GM21529 (cell line): ENCODE measurements at regions not wholly inside any gene's neighbourhood (a gene's known extent, or its start where the extent isn't known, plus 50 kb on each side); places are given as distances from the start of the nearest gene placed in this dataset.
"Not testable (repeated sequence)": the region's sequence is repeated elsewhere in the genome, so short reads cannot be mapped to it uniquely, and the experiment has no call there.

ENCODE experiments used
- ATAC-seq: cut with Tn5 transposase; IDR thresholded peaks from one replicate; pipeline ENCODE4 v1.9.1; 2021; ENCODE audit not compliant: unreplicated experiment

DNA sequence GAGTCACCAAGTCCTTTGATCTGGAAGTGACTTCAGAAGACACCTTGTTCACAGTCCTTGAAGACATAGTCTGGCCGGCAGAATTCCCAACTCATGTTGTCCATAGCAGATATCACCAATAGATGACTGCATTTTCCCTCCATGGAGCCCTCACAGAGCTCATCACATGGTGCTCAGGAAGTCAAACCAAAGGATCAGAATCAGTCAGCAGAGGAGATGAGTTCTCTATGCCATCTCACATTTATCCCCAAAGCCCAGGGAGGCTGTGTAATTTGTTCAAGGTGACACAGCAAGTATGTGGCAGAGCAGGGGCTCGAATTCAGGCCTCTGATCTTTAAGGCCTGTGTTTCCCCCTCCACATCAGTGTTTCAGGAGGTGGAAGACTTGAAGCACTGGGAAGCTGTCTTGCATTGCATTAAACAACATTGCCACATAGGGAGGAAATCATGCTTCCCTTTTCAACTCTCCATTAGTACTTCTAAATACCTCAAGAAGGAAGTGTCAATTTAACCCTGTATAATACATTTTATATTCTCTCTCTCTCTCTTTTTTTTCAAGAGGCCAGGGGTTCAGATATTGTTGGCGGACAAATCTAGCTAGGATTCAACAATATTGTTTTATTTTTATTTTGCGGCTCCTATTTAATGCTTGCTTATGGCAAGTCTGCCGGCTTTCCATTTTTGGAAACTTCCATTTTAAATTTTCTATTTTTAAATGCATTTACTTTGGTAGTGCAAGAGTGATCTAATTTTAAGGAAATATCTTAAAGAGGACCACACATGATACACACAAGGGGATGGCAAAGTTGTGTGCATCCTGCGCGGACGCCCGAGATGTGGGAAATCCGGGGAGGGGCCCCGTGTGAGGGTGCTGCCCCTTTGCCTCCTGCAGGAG, 61.9 kb downstream of the NPIPB5 start:
- not testable (repeated sequence) for ATAC-seq

DNA sequence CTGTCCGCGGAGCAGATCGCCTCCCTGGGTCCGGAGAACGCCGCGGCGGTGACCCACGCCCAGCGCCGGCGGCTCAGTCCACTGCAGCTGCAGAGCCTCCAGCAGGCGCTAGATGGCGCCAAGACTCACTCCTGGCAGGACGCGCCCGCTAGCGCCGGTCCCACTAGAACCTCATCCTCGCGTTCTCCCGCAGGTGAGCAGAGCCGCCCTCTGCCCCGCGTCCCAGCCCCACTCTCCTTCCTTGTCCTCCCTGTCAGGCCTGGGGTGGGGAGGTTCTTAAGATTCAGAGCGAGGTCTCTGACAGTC, 62.5 kb downstream of the NPIPB5 start:
- ATAC-seq: peak; percentile 62

DNA sequence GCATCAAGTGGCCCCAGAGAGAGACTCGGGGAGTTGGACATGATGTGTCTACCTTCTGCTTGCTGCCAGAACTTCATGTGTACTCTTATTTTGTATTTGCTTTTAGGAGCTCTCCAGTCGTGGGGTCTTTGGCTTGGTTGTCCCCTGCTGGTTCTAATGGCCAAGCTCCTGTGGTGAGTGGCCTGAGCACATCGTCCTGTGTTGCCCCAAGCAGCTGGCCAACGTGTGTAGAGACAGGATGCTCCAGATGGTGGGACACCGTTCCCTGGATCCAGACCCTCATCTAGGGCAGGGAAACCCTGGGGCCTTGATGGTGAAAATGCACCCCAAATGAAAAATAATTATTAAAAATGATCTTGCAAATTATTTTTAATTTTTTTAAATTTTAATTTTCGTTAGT, 65.8 kb downstream of the NPIPB5 start:
- ATAC-seq: not testable (repeated sequence)

DNA sequence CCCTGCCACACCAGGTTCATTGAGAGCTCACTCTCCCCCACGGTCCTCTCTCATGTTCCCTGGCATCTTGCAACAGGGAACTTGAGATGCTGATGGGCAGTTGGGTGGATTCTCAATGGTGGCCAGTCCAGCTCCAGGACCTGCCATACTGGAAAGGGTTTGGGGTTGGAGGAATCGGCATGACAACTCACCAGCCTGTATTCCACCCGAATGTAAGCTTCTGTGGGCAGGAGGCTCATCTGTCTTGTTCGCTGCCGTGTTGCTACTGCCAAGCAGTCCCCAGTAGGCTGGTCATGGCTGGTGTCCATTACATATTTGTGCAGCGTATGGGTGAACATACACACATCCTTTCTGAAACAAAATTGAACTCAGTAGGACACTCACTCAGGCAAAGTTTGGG, 72.5 kb downstream of the NPIPB5 start:
- not testable (repeated sequence) for ATAC-seq

DNA sequence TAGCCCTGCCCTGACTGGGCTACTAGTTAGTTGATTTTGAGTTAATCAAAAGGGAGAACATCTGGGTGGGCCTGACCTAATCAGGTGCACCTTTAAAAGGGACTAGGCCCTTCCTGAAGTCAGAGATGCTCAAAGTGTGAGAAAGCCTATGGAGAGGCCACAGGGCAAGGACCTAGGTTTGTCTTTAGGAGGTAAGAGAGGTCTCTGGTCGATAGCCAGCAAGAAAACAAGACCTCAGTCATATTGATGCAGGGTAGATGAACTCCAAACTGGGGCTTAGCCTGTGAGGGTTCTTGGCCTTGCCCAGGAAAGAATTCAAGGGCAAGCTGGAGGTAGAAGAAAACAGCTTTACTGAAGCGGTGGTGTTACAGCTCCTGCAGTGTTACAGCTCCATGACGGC, 73.8 kb downstream of the NPIPB5 start:
- not testable (repeated sequence) for ATAC-seq

DNA sequence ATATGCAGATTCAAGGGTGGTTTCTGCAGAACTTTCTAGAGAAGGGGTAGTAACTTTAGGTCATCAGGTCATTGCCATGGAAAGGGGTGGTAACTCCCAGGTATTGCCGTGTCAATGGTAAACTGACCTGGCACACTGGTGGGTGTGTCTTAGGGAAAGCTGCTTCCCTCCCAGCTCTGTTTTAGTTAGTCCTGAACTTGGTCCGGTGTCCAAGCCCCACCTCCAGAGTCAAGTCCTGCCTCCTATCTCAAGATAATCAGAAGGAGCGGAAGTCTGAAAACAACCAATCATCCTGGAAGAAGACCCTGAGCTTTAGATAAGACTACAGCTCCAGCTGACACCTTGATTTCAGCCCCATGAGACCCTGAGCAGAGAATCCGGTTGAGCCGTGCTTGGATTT, 74.2 kb downstream of the NPIPB5 start:
- not testable (repeated sequence) for ATAC-seq

DNA sequence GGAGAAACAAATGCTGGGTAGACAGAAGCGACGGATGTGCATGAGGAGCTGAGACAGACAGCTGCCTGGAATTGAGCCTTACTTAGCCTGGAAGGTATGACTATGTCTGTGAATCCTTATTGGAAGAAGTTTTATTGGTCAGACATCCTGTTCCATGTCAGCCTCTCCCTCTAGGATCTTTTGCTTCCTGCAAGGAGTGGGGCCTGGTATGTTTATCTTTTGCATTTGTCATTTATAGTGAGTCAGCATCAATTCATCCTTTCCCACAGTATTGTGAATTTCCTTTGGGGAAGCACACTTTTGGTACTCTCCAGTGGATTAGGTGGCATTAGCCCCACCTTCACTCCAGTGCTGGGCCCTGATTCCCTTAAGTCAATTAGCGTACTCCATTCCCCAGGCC, 74.7 kb downstream of the NPIPB5 start:
- not testable (repeated sequence) for ATAC-seq

DNA sequence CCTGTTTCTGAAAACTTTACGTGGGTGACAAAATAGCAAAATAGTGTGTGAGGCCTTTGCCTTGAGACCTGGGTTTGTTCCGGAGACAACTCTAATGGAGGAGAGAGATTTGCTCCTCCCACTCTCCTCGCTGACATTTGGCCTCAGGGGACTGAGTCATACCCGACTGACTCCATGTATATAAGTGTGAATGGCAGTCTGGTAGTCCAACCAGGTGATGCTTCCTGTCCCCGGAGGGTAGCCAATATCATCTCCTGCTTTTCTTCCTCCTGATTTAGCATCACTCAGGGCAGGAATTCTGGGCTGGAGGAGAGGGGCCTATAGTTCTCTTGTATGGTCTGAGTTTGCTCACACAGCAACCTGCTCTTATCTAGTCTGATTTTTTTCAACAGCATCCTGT, 76.0 kb downstream of the NPIPB5 start:
- peak; percentile 62 for ATAC-seq

DNA sequence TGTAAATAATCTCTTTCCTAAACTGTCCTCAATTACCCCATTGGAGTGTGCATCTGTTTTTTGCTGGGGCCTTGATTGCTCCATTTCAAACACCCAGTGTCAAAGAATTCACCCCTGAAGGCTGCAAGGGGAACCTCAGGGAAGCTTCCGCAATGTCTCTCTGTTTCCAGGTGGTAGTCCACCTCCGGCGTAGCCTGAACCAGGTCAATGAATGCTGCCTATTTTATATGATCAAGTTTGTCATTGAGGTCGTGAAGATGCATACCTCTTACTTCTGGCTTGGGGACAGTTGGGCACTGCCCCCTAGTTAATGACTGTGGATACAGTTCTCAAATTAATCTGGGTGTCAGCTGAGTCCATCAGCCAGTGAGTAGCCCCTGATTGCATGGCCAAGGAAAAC, 79.1 kb downstream of the NPIPB5 start:
- not testable (repeated sequence) for ATAC-seq

DNA sequence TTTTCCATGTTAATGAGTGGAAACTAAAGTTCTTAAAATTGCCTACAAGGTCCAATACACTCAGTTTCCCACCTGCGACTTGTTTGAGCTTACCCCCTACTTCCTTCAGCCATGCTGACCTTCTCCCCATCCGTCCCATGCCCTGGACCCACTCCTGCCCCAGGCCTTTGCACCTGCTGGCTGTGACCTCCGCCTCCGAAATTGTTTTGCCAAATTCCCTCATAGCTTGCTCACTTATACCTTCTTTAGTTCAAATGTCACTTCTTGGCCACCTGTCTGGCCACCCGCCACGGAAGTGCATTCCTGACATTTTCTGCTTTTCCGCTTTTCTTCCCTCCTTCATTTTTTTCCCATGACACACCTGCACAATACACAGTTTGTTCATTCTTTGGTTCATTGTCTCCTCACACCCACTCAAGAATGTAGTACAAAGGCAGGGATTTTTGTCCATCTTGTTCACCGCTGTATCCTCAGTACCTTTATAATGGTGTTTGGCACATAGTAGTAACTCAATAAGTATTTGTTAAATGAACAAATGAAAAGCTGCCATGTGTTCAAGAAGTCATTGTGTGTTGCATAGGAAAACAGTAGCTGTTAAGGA, 85.9 kb downstream of the NPIPB5 start:
- not testable (repeated sequence) for ATAC-seq

DNA sequence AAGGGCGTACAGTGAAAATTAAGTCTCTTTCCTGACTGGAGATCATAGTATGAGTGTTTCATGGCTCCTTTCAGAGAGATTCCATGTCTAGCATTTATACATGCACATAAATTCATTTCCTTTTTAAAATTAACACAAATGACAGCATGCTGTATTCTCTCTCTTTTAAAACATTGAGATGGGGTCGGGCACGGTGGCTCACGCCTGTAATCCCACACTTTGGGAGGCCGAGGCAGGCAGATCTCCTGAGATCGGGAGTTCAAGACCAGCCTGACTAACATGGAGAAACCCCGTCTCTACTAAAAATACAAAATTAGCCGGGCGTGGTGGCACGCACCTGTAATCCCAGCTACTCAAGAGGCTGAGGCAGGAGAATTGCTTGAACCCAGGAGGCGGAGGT, 93.1 kb downstream of the NPIPB5 start:
- ATAC-seq: not testable (repeated sequence)

DNA sequence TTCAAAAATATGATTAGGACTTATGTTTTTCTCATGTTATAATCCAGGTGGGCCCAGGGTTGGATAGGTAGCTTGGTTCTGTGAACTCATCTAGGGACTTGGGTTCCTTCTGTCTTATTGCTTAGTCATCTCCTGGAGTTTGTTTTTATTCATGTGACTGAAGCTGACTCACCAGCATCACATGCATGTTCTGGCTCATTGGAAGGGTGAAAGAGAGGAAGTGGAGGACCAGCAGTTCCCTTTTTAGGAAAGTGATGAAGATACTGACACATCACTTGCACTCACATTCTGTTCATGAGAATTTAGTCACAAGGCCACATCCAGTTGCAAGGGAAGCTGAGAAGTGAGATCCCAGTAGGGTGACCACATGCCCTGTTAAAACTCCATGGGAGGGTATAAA, 95.9 kb downstream of the NPIPB5 start:
- ATAC-seq: not testable (repeated sequence)

DNA sequence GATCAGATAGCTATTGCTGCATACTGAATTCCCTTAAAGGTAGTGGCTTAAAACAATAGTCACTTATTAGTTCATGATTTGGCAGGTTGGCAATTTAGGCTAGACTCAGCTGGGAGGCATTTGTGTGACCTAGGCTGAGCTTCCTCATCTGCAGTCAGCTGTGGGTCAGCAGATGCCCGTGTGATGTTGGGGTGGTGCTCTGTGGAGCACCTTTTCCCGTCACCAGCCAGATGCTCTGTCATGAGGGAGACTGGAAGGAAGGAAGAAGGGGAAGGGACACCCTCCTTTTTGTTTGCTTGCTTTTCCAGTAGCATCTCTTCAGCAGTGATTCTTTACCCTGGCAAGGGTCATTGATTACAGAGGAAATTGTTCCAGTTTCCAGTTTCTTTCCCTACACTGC, 99.1 kb downstream of the NPIPB5 start:
- ATAC-seq: not testable (repeated sequence)

DNA sequence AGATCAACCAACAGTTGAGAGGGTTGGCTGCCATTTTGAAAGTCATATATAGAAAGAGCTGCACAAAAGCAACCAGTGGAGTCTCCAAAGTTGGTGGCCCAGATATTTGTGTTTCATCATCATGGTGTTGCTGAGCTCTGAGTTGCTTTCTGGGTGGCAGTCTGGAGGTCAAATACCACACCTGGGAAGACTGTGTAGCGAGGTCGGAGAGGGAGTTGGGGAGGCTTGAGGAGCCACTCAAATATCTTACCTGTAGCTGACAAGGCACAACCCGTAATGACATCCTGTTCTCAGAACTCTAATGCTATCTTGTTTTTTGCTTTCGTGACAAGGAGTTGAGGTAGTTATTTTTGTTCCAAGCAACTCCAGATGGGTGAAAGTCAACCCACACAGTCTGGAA, 100.4 kb downstream of the NPIPB5 start:
- ATAC-seq: not testable (repeated sequence)

DNA sequence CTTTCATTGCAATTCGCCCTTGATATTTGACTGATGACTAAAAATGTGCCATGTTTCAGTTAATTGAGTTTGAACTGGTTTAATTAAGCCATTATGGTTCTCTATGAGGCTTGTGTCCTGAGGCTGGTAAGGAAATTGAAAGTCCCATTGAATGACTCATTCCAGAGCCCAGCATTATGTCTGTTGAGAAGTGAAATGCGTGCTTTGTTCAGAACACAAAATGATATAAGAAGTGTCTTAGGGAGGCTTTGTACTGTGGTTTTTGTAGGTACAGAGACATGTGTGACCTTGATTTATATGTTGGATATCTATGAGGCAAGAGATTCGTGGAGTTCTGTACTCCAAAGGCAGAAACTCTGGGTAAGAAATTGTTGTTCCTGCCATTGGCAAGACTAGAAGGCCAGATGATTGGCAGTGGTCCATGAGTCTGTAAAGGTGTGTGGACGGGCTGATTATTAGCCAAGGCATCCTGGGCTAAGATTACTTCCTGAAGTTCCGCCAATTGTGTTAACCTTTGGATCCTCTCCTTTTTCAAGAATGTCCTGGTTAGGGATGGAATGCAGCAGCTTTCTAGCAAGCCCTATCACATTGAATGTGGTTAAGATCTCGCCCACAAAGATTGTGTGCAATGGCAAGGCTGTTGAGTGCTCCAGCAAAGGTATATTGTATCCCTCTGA, 103.7 kb downstream of the NPIPB5 start:
- ATAC-seq: no peak

DNA sequence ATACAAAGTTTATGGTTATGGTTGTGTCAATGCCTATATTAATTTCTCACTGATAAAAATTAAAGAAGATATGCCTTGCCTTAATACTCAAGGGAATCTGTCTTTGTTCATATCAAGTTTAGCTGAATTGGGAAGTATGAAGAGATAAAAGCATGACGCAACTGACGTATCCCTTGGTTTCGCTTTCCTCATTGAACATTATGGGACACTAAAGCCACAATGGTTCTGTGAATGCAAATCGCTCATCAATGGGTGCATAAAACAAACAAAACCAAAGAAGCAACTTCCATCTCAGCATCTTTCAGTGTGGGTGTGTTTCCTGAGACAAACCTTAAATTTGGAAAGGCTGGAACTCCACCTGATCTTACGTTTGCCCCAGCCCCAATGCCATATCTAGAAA, 108.2 kb downstream of the NPIPB5 start:
- no peak for ATAC-seq

DNA sequence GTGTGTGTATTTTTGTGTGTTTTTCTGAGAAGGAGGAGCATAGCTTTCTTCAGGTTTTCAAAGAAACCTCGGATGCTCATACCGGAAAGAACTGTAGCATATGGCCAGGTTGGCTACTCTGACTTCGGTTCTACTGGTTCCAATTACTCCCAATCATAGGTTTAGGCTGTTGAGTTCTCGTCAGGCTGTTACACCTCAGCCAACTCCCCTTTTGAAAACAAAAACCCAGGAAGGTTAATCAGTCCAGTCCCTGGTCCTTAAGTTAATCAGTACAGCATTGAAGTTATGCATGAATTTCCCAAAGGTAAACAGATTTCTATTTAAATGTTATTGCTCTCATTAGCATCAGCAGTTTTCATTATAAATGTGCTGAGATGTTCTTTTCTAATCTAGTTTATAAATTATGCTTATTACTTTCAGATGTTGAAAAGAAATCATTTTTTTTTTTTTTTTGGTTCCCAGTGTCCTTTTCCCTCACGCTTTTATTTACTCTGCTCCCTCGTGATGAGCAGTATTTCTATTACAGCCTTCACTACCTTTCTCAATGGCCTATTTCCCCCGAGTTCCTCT, 111.0 kb downstream of the NPIPB5 start:
- no peak for ATAC-seq

DNA sequence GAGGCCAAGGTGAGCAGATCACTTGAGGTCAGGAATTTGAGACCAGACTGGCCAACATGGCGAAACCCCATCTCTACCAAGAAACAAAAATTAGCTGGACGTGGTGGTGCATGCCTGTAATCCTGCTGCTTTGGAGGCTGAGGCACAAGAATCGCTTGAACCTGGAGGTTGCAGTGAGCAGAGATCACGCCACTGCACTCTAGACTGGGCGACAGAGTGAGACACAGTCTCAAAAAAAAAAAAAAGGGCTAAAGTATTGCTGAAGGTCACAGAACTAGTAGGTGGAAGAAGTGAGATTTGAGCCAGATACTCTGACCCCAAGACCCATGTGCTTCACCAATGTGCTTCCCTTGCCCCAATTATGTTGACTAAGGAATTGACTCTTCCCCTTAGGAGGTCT, 112.0 kb downstream of the NPIPB5 start:
- ATAC-seq: no peak

DNA sequence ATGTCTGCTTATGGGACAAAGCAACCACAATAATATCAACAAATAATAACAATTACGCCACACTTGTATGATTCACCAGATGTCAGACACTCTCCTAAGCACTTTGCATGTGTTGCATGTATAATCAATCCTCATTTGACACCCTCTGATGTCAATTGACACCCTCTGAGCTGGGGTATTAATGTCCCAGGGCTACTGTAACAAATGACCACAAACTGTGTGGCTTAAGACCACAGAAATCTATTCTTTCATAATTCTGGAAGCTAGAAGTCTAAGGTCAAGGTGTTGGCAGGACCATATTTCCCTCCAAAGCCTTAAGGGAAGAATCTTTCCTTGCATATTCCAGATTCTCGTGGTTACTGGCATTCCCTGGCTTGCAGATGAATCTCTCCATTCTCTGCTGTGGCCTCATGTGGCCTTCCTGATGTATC, 112.7 kb downstream of the NPIPB5 start:
- ATAC-seq: no peak

DNA sequence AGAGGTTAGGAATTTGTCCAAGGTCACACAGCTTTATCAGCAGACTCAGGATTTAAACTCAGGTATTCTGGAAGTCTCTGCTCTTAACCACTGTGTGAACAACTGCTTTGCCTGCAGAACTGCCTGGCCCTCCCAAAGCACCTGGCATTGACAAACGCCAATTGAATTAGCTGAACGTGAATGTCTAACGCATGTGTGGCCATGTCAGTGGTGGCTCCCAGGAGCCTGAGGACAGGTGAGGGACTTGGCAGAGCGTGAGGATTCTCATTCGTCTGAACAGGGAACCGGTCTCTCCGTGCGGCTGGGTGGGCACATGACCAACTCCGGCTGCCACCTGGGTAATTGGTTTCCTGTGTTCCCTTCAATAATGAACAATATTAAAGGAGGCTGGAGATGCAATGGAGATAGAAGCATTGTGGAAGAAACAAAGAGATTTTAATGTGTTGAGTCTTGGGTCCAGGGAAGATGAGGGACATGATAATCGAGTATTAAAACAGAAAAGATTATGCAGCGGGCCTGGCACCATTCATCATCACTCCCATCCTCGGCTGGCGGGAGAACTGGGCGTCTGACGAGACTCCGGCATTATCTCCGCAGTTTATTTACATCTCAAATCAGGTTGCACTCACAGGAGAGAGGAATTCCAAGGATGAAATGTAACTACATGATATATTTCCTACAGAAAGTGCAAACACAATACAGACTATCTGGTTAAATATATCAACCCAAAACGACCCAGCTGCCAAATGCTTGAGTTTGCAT, 113.5 kb downstream of the NPIPB5 start:
- ATAC-seq: no peak
